IMR-90 (cell line): ENCODE measurements at regions not wholly inside any gene's neighbourhood (a gene's known extent, or its start where the extent isn't known, plus 50 kb on each side); places are given as distances from the start of the nearest gene placed in this dataset.

Source experiments
- ATAC-seq: fragments of 200-7000 bp; cut with Tn5 transposase; 2 replicates; pipeline ENCODE4 v1.9.1; 2020; ENCODE audit warnings: low read depth, mild to moderate bottlenecking, moderate library complexity
- BruUV-seq: library from RNA; stranded (reverse); fragments of 400-500 nt; replicated peaks from 2 replicates; lab custom pipeline; 2021; lab: Mats Ljungman, UMichigan
- CTCF ChIA-PET: fragments of 300-600 bp; formaldehyde crosslinking; extraction: SDS; loops from one replicate; lab custom pipeline; 2021; ENCODE audit warnings: antibody characterized with exemption; lab: Yijun Ruan, JAX
- POLR2A ChIA-PET: fragments of 300-600 bp; sonication (Branson Sonifier 250); formaldehyde crosslinking; loops from one replicate; lab custom pipeline; 2022; ENCODE audit warnings: antibody characterized with exemption; ENCODE audit not compliant: unreplicated experiment; lab: Charles Lee
- DNase-seq: peaks from one replicate; pipeline ENCODE4 v3.0.0; 2013
- H2AFZ ChIP-seq: replicated peaks from 2 replicates; pipeline ENCODE3; 2013; ENCODE audit warnings: low read length, mild to moderate bottlenecking; ENCODE audit not compliant: poor library complexity
- H2AK5ac ChIP-seq: 2 replicates; pipeline ENCODE4 v1.6.1; 2013; ENCODE audit warnings: low read depth, low read length, inconsistent platforms
- H2AK9ac ChIP-seq: replicated peaks from 2 replicates; pipeline ENCODE3; 2013; ENCODE audit warnings: mild to moderate bottlenecking, low read depth, low read length, moderate library complexity; ENCODE audit not compliant: poor library complexity
- H2BK120ac ChIP-seq: 2 replicates; pipeline ENCODE4 v1.6.1; 2013; ENCODE audit warnings: low read depth, low read length, inconsistent platforms
- H2BK15ac ChIP-seq: 3 replicates; pipeline ENCODE4 v1.6.1; 2013; ENCODE audit warnings: low read depth, low read length, inconsistent platforms
- H2BK20ac ChIP-seq: 2 replicates; pipeline ENCODE4 v1.6.1; 2013; ENCODE audit warnings: low read depth, mild to moderate bottlenecking, inconsistent platforms, low read length, moderate library complexity
- H2BK5ac ChIP-seq: 2 replicates; pipeline ENCODE4 v1.6.1; 2013; ENCODE audit warnings: mild to moderate bottlenecking, low read depth, low read length, inconsistent platforms; ENCODE audit not compliant: poor library complexity, severe bottlenecking
- H3K14ac ChIP-seq: replicated peaks from 2 replicates; pipeline ENCODE4 v1.6.1; 2013; ENCODE audit warnings: low read depth, low read length, inconsistent platforms
- H3K18ac ChIP-seq: 2 replicates; pipeline ENCODE4 v1.6.1; 2013; ENCODE audit warnings: low read depth, low read length, control low read depth
- H3K23ac ChIP-seq: 2 replicates; pipeline ENCODE4 v1.6.1; 2013; ENCODE audit warnings: low read depth, low read length, inconsistent platforms
- H3K27ac ChIP-seq: 2 replicates; pipeline ENCODE4 v1.5.1; 2013; ENCODE audit warnings: mild to moderate bottlenecking, control low read depth, low read length; ENCODE audit not compliant: insufficient read depth
- H3K27me3 ChIP-seq: 2 replicates; pipeline ENCODE4 v1.6.1; 2013; ENCODE audit warnings: low read length; ENCODE audit not compliant: control insufficient read depth, insufficient read depth
- H3K36me3 ChIP-seq: 2 replicates; pipeline ENCODE4 v1.6.1; 2013; ENCODE audit warnings: low read length, mixed read lengths; ENCODE audit not compliant: control insufficient read depth, insufficient read depth
- H3K4ac ChIP-seq: 2 replicates; pipeline ENCODE4 v1.6.1; 2013; ENCODE audit warnings: low read depth, low read length, inconsistent platforms
- H3K4me1 ChIP-seq: 2 replicates; pipeline ENCODE4 v1.6.1; 2013; ENCODE audit warnings: low read length, mixed read lengths; ENCODE audit not compliant: control insufficient read depth, insufficient read depth
- H3K4me2 ChIP-seq: 2 replicates; pipeline ENCODE4 v1.6.1; 2013; ENCODE audit warnings: low read depth, mild to moderate bottlenecking, control low read depth, low read length, moderate library complexity
- H3K4me3 ChIP-seq: 2 replicates; pipeline ENCODE4 v1.5.1; 2013; ENCODE audit warnings: low read depth, mild to moderate bottlenecking, control low read depth, low read length, moderate library complexity; ENCODE audit not compliant: insufficient read depth
- H3K56ac ChIP-seq: 2 replicates; pipeline ENCODE4 v1.6.1; 2013; ENCODE audit warnings: low read length, inconsistent platforms; ENCODE audit not compliant: insufficient read depth; ENCODE audit errors: extremely low read depth
- H3K79me1 ChIP-seq, 2 experiments: 2 replicates each; pipeline ENCODE4 v1.6.1; 2013; ENCODE audit warnings: low read length in 2 of 2, inconsistent platforms in 1 of 2, low read depth in 1 of 2
- H3K9ac ChIP-seq: 2 replicates; pipeline ENCODE4 v1.6.1; 2013; ENCODE audit warnings: low read depth, low read length, control low read depth
- H3K9me1 ChIP-seq: 2 replicates; pipeline ENCODE4 v1.6.1; 2013; ENCODE audit warnings: low read length, inconsistent platforms; ENCODE audit not compliant: insufficient read depth
- H3K9me3 ChIP-seq: 2 replicates; pipeline ENCODE4 v1.6.1; 2013; ENCODE audit warnings: low read length; ENCODE audit not compliant: control insufficient read depth, insufficient read depth
- H4K20me1 ChIP-seq: 2 replicates; pipeline ENCODE4 v1.6.1; 2013; ENCODE audit warnings: low read length, inconsistent platforms; ENCODE audit not compliant: insufficient read depth
- H4K5ac ChIP-seq: 2 replicates; pipeline ENCODE4 v1.6.1; 2013; ENCODE audit warnings: mild to moderate bottlenecking, low read depth, low read length, control low read depth
- H4K8ac ChIP-seq, 2 experiments: 2 replicates each; pipeline ENCODE4 v1.6.1; 2013; ENCODE audit warnings: low read depth in 2 of 2, low read length in 2 of 2, control low read depth in 1 of 2, inconsistent platforms in 1 of 2
- H4K91ac ChIP-seq: 2 replicates; pipeline ENCODE4 v1.6.1; 2013; ENCODE audit warnings: low read depth, low read length, inconsistent platforms; ENCODE audit not compliant: insufficient read depth
- BHLHE40 ChIP-seq: fragments of 150-350 bp; IDR thresholded peaks from 2 replicates; pipeline ENCODE4 v1.6.1; 2016; ENCODE audit warnings: mild to moderate bottlenecking, low read depth, low read length
- CEBPB ChIP-seq: IDR thresholded peaks from 2 replicates; pipeline ENCODE4 v1.6.1; 2012; ENCODE audit warnings: low read depth, low read length, improper control_type of control experiment
- CHD1 ChIP-seq: IDR thresholded peaks from 2 replicates; pipeline ENCODE4 v1.6.1; 2012; ENCODE audit warnings: low read depth, low read length, improper control_type of control experiment
- FOS ChIP-seq: fragments of 150-350 bp; IDR thresholded peaks from 2 replicates; pipeline ENCODE4 v1.6.1; 2016; ENCODE audit warnings: low read depth, low read length
- MAFK ChIP-seq: IDR thresholded peaks from 2 replicates; pipeline ENCODE4 v1.6.1; 2012; ENCODE audit warnings: low read depth, low read length, improper control_type of control experiment
- MAZ ChIP-seq: IDR thresholded peaks from 2 replicates; pipeline ENCODE4 v1.6.1; 2012; ENCODE audit warnings: low read depth, mild to moderate bottlenecking, low read length, improper control_type of control experiment, moderate library complexity, borderline replicate concordance
- MXI1 ChIP-seq: IDR thresholded peaks from 2 replicates; pipeline ENCODE4 v1.6.1; 2012; ENCODE audit warnings: low read depth, mild to moderate bottlenecking, low read length, moderate library complexity, borderline replicate concordance
- NFE2L2 ChIP-seq: fragments of 150-350 bp; IDR thresholded peaks from 2 replicates; pipeline ENCODE4 v1.6.1; 2016; ENCODE audit warnings: low read depth, mild to moderate bottlenecking, low read length
- POLR2A ChIP-seq: IDR thresholded peaks from 2 replicates; pipeline ENCODE4 v1.6.1; 2012; ENCODE audit warnings: mild to moderate bottlenecking, low read depth, low read length
- RAD21 ChIP-seq: IDR thresholded peaks from 2 replicates; pipeline ENCODE4 v1.6.1; 2012; ENCODE audit warnings: low read length, improper control_type of control experiment
- WGBS, 2 experiments: methylation state at CpG; one replicate each; pipeline versions ENCODE4 v1.1.5 to v1.1.7; 2013; ENCODE audit warnings: missing lambda C conversion rate in 2 of 2; ENCODE audit not compliant: insufficient read length in 1 of 2; ENCODE audit errors: extremely low coverage in 2 of 2; 5-methylcytosine and 5-hydroxymethylcytosine counted together
- dilution Hi-C: fragments of 300-500 bp; cut with HindIII; formaldehyde crosslinking; loops from one replicate; pipeline ENCODE4 v1.14.3; 2018; ENCODE audit warnings: low sequenced_read_pairs; ENCODE audit not compliant: unreplicated experiment
- in situ Hi-C: fragments of 300-500 bp; cut with MboI; formaldehyde crosslinking; loops from 3 replicates; pipeline ENCODE4 v1.14.3; 2019; ENCODE audit warnings: low sequenced_read_pairs, inconsistent platforms, mixed read lengths
- intact Hi-C: fragments of 100-400 bp; cut with micrococcal nuclease; formaldehyde crosslinking; loops from 2 replicates; pipeline ENCODE4 v1.10.0; 2022
- TF ChIP-seq, protein P1 (sequence below): fragments of 150-350 bp; IDR thresholded peaks from 2 replicates; pipeline ENCODE4 v1.6.1; 2017; ENCODE audit warnings: mild to moderate bottlenecking, antibody characterized with exemption, low read length, low read depth
- TF ChIP-seq, protein P2 (sequence below): fragments of 150-350 bp; IDR thresholded peaks from 2 replicates; pipeline ENCODE4 v1.6.1; 2016; ENCODE audit warnings: low read depth, mild to moderate bottlenecking, low read length, moderate library complexity, borderline replicate concordance

DNA sequence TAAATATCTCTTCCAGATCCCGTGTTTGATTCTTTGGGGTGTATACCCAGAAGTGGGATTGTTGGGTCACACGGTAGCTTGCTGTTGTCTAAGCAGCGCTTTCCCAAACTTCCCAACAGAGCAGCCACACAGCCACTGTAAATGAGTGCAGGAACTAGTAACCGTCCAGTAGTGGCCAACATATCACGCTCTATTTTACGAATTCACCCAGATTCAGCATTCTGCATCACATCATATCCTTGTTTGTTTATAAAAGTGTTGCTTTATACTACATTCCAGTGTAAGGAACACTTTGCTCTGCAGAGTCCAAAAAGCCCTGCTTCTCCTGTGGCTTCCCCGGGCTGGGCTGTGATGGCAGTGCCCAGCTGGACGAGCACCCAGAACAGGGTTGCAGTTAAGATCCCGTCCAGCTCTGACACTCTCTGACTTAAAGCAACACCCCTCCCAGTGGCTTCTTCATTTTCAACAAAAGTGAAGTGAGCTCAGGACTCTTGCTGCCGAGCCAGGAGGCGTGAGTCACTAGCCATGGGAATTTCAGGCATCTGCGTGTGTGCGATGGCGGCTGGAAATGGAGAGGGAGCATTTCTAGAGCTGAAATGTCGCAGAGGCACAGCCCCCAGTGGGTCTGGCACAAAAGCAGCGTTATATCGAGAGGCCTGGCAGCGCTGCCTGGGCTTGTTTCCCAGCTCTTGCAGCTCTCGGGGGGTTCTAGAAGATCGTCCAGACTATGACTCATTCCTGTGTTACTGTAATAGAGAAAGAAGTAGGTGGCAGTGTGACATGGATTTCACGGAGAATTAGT lies 216.3 kb upstream of the ECI2 start (continued):
- no peak; the same call in none of the 2 replicates for TF ChIP-seq RAD21

DNA sequence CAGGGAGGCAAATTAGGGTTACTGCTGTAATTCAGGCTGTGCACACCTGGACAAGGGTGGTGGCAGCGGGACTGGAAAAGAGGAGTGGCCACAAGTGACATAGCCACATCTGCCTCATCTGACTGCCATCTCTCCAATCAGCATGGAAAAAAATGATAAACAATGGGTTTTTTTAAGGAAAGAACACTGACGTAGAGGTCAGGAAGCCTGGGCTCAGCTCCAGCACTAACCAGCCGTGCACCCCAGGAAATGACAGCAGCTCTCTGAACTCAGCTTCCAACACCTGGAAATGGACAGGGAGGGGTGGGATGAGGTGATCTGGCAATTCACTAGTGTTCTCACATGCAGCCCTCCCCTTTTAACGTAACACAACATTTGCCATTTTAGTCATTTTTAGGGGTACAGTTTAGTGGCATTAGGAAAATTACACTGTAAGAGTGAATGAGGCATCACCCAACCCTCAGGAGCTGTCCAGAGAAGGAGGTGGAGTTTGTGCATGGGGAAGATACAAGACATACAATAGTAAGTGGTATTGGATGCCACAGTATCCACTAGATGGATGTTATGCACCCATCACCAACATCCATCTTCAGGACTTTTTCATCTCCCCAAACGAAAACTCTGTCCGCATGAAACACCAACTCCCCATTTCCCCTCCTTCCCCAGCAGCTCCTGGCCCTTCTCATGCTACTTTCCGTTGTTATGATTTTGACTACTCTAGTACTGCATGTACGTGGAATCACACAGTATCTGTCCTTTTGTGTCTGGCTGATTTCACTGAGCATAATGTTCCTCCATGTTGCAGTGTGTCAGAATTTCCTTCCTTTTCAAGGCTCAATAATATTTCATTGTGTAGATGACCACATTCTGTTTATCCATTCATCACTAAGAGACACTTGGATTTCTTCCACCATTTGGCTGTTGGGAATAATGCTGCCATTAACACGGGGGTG lies 215.5 kb upstream of the ECI2 start:
- no peaks in the 10 kb centered on the region for H3K36me3 ChIP-seq
- no peak overlapping the region for H2AFZ ChIP-seq
- TF ChIP-seq MXI1 (no peak), RAD21 (no peak), BHLHE40 (no peak), NFE2L2 (no peak), MAFK (no peak), CHD1 (no peak), FOS (no peak), POLR2A (no peak; the same call in 1 of the 2 replicates), CEBPB (no peak), MAZ (no peak)
- TF ChIP-seq, protein P1, sequence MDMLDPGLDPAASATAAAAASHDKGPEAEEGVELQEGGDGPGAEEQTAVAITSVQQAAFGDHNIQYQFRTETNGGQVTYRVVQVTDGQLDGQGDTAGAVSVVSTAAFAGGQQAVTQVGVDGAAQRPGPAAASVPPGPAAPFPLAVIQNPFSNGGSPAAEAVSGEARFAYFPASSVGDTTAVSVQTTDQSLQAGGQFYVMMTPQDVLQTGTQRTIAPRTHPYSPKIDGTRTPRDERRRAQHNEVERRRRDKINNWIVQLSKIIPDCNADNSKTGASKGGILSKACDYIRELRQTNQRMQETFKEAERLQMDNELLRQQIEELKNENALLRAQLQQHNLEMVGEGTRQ, result no peak
- TF ChIP-seq, protein P2, sequence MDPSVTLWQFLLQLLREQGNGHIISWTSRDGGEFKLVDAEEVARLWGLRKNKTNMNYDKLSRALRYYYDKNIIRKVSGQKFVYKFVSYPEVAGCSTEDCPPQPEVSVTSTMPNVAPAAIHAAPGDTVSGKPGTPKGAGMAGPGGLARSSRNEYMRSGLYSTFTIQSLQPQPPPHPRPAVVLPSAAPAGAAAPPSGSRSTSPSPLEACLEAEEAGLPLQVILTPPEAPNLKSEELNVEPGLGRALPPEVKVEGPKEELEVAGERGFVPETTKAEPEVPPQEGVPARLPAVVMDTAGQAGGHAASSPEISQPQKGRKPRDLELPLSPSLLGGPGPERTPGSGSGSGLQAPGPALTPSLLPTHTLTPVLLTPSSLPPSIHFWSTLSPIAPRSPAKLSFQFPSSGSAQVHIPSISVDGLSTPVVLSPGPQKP, result no peak

More for the DNA sequence above, 215.5 kb upstream of the ECI2 start:
- dilution Hi-C loops (no loop called here), intact Hi-C loops (loop anchor here (1.0 to 10.0 kb wide), 2 partner anchors 216 to 425 kb away; partner anchors contain the start of genes CDYL and ECI2), in situ Hi-C loops (no loop called here)
- Histone ChIP-seq H3K27ac (peak overlapping the region; percentile 59), H4K91ac (peak overlapping the region; percentile 80), H3K23ac (peak overlapping the region; percentile 46), H3K56ac (peak overlapping the region; percentile 12; the same call in 1 of the 2 replicates), H2BK5ac (peak overlapping the region; percentile 12), H4K8ac (peak overlapping the region; percentile 1 to 58; a peak in 2 of 4 replicates), H3K4me1 (peaks cover 27% of the 10 kb centered on the region), H2BK20ac (peak overlapping the region; percentile 83), H3K4ac (peak overlapping the region; percentile 88), H3K79me1 (no peaks in the 10 kb centered on the region), H3K9me3 (no peaks in the 10 kb centered on the region), H2AK9ac (peak overlapping the region; percentile 10), H3K9ac (no peak overlapping the region), H3K14ac (peak overlapping the region; percentile 53), H4K20me1 (no peaks in the 10 kb centered on the region), H2BK15ac (peak overlapping the region; percentile 54), H3K9me1 (peaks cover 34% of the 10 kb centered on the region), H3K4me3 (no peak overlapping the region), H3K27me3 (no peaks in the 10 kb centered on the region), H3K4me2 (peak overlapping the region; percentile 66), H2AK5ac (peak overlapping the region; percentile 92), H2BK120ac (peak overlapping the region; percentile 80), H3K18ac (peak overlapping the region; percentile 16), H4K5ac (peak overlapping the region; percentile 5; the same call in 1 of the 2 replicates)
- no peak for ATAC-seq
- CTCF ChIA-PET, result interaction anchor here (1.1 kb wide), 1 partner anchor 19 kb away, joined by 3 read pairs; no protein-coding TSS in a partner anchor
- 93% methylated on average over 4 of the region's 9 CpGs; no CpG with 5 or more reads in 1 of the 2 experiments for WGBS, 2 experiments
- BruUV-seq, result no TSS peak
- peak; percentile 73 for DNase-seq
- POLR2A ChIA-PET, result no interaction called here
